Colonic mucosa (tissue), 4 donors: ENCODE measurements at regions not wholly inside any gene's neighbourhood (a gene's known extent, or its start where the extent isn't known, plus 50 kb on each side); places are given as distances from the start of the nearest gene placed in this dataset.

ENCODE experiments used
- DNase-seq: peaks from one replicate; pipeline ENCODE4 v3.0.0-alpha.2; 2020
- H3K27ac ChIP-seq: fragments of 200-600 bp; one replicate; pipeline ENCODE4 v1.8.0; 2021
- H3K27me3 ChIP-seq: fragments of 200-600 bp; one replicate; pipeline ENCODE4 v1.8.0; 2021
- H3K36me3 ChIP-seq: fragments of 200-600 bp; one replicate; pipeline ENCODE4 v1.8.0; 2021
- H3K4me1 ChIP-seq: fragments of 200-600 bp; one replicate; pipeline ENCODE4 v1.8.0; 2021; ENCODE audit warnings: mild to moderate bottlenecking
- H3K4me3 ChIP-seq: fragments of 200-600 bp; one replicate; pipeline ENCODE4 v1.8.0; 2021
- H3K9ac ChIP-seq, 2 donors: one replicate each; pipeline ENCODE4 v1.7.0; 2013; ENCODE audit warnings: control low read depth in 2 of 2, low read depth in 2 of 2, low read length in 2 of 2
- H3K9me3 ChIP-seq: fragments of 200-600 bp; one replicate; pipeline ENCODE4 v1.8.0; 2021
- CTCF ChIP-seq: fragments of 200-600 bp; IDR thresholded peaks from one replicate; pipeline ENCODE4 v1.8.0; 2022; ENCODE audit warnings: antibody characterized with exemption, mild to moderate bottlenecking
- intact Hi-C: fragments of 100-400 bp; cut with DNase I; formaldehyde crosslinking; loops from one replicate; pipeline ENCODE4 v1.14.1; 2022
- donor health status: healthy.
- donor health status: DM: no; HTN: no; CAD: no.
- donor health status: DM: no; HTN: no; CAD: no.

DNA sequence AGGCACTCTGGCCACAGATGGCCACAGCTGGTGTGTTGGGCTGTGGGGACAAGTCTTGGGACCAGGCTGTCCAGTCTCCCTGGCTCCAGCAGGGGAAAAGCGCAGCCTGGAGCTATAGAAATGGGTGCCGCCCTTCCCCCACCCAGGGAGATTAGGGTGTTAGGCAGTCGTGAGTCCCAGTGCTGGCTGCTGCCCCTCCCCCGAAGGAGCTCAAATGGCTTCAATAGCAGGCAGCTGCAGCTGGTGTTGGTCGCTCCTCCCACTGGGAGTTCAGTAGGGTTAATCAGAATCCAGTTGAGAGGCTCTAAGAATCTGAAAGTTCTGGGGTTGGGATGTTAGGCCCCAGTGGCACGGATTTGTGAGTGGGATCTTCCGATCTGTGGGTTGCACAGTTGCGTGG, 595.6 kb upstream of the PKN2 start:
- no peak for DNase-seq
- H3K4me1 ChIP-seq, result no peaks in the 10 kb centered on the region
- no peak overlapping the region for H3K27ac ChIP-seq
- H3K27me3 ChIP-seq, result no peaks in the 10 kb centered on the region
- no peak for TF ChIP-seq CTCF
- intact Hi-C loops, result no loop called here
- H3K36me3 ChIP-seq, result no peaks in the 10 kb centered on the region
- H3K9ac ChIP-seq, result no peak overlapping the region
- no peaks in the 10 kb centered on the region for H3K9me3 ChIP-seq
- no peak overlapping the region for H3K4me3 ChIP-seq

- no peak for DNase-seq
- Histone ChIP-seq H3K36me3 (no peaks in the 10 kb centered on the region), H3K9me3 (no peaks in the 10 kb centered on the region), H3K27me3 (no peaks in the 10 kb centered on the region), H3K27ac (no peak overlapping the region), H3K4me1 (no peaks in the 10 kb centered on the region), H3K4me3 (no peak overlapping the region), H3K9ac (no peak overlapping the region)
- intact Hi-C loops, result no loop called here
- TF ChIP-seq CTCF, result no peak
Observed at GRCh38 chr1:88089961-88090360, 594.1 kb upstream of the PKN2 start.

- DNase-seq, result no peak
- Histone ChIP-seq H3K4me1 (no peaks in the 10 kb centered on the region), H3K36me3 (no peaks in the 10 kb centered on the region), H3K27ac (no peak overlapping the region), H3K9me3 (no peaks in the 10 kb centered on the region), H3K27me3 (no peaks in the 10 kb centered on the region), H3K9ac (no peak overlapping the region), H3K4me3 (no peak overlapping the region)
- intact Hi-C loops, result no loop called here
- TF ChIP-seq CTCF, result no peak
Observed at GRCh38 chr1:88098881-88099280, 585.2 kb upstream of the PKN2 start.

- Histone ChIP-seq H3K36me3 (no peaks in the 10 kb centered on the region), H3K4me3 (no peak overlapping the region), H3K27me3 (no peaks in the 10 kb centered on the region), H3K9ac (no peak overlapping the region), H3K9me3 (no peaks in the 10 kb centered on the region), H3K27ac (no peak overlapping the region), H3K4me1 (no peaks in the 10 kb centered on the region)
- no peak for TF ChIP-seq CTCF
- intact Hi-C loops, result no loop called here
- DNase-seq, result no peak
Observed at GRCh38 chr1:88101041-88101440, 583.0 kb upstream of the PKN2 start.

- no peak for DNase-seq
- intact Hi-C loops, result no loop called here
- no peaks in the 10 kb centered on the region for H3K4me1 ChIP-seq
- H3K27ac ChIP-seq, result no peak overlapping the region
- no peak for TF ChIP-seq CTCF
- H3K9ac ChIP-seq, result no peak overlapping the region
- H3K4me3 ChIP-seq, result no peak overlapping the region
- H3K27me3 ChIP-seq, result no peaks in the 10 kb centered on the region
- no peaks in the 10 kb centered on the region for H3K9me3 ChIP-seq
- no peaks in the 10 kb centered on the region for H3K36me3 ChIP-seq
Observed at GRCh38 chr1:88104236-88104635, 579.8 kb upstream of the PKN2 start.

DNA sequence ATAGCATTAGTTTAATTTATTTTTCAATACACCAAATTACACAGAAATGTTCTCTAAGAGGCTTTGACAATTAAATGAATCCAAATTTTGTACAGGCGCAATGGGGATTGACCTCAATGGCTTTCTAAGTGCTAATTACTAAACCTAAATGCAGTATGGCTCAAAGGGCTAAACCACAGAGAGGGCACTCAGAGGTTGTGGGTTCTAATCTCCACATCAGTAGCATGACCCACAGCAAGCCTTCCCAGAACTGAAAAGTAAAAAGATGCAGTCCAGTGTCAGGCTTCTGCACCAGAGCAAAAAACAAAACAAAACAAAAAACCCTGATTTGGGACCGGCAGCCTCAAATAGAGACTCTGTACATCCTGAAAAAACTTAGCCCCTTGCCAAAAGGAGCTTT, 579.2 kb upstream of the PKN2 start:
- no peaks in the 10 kb centered on the region for H3K36me3 ChIP-seq
- H3K4me3 ChIP-seq, result no peak overlapping the region
- DNase-seq, result no peak
- H3K4me1 ChIP-seq, result no peaks in the 10 kb centered on the region
- H3K27ac ChIP-seq, result no peak overlapping the region
- H3K27me3 ChIP-seq, result no peaks in the 10 kb centered on the region
- no peaks in the 10 kb centered on the region for H3K9me3 ChIP-seq
- TF ChIP-seq CTCF, result no peak
- intact Hi-C loops, result no loop called here
- H3K9ac ChIP-seq, result no peak overlapping the region
